ENCODE measurements at regions not wholly inside any gene's neighbourhood (a gene's known extent, or its start where the extent isn't known, plus 50 kb on each side); places are given as distances from the start of the nearest gene placed in this dataset.

DNA sequence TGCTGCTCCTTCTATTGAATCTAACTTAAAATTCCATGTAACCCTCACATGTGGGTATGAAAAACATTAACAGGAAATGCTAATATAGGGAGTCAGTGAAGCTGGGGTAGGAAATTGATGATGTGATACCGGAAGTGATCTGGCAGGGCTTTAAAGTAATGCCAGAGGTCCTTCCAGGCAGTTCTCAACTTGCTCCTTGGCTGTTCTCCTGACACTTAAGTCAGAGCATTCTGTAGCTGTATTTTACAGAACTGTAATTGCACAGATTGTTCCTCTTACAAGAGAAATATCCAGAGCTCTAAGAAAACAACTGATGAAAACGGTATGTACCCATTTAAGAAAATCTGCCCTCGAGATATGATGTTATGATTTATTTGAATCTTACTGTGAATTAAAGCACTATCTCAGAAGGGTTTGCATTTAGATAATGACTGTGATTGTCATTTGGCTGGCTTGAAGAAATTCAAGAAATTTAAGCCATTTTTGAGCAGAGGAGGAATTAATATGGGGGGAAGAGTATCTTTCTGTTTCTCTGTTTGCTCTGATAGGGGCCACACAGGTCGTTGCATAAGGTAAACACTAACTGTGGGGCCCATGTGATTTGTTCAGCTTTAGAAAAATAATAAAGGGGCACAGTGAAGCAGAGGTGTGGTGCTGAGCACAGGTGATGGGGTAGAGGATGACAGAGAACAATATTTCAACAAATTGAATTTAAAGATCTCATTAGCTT lies 88.4 kb downstream of the BBS10 start:
- H3K4me3 ChIP-seq (ENCODE audit: low read length in 3 of 3) = no peak overlapping the region
- no peaks in the 10 kb centered on the region for H3K36me3 ChIP-seq (ENCODE audit: control insufficient read depth in 3 of 3, insufficient read depth in 3 of 3, low read length in 3 of 3)
- H3K9me3 ChIP-seq (ENCODE audit: control insufficient read depth in 3 of 3, low read length in 3 of 3) = no peaks in the 10 kb centered on the region
- peaks cover 10 to 22% (median 16%) of the 10 kb centered on the region in 3 donors for H3K4me1 ChIP-seq (ENCODE audit: control insufficient read depth in 3 of 3, insufficient read depth in 3 of 3, low read length in 3 of 3)
- H3K27me3 ChIP-seq (ENCODE audit: control insufficient read depth in 3 of 3, insufficient read depth in 3 of 3, low read length in 3 of 3) = no peaks in the 10 kb centered on the region
- H3K9ac ChIP-seq (ENCODE audit: low read depth in 1 of 3, low read length in 3 of 3) = no peak overlapping the region
- H3K27ac ChIP-seq (ENCODE audit: low read depth, low read length) = no peak overlapping the region

DNA sequence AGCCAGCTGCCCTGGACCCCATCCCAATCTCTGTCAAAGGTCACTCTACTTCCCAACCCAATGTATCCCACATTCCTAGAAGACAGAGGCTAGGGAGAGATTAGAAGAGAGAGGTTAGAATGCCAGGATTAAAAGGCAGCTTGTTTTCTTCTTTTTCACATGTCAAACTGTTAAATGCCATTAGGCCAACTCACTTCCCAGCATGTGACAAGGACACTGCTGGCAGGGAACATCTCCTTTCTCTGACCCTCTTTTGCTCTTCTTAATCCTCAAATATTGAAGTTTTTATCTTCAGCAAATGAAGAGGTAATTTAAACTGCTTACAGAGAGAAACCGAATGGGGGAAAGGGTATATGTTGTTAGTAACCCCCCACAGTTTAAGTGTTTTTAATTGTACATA lies 89.1 kb downstream of the BBS10 start:
- Histone ChIP-seq H3K9me3 (ENCODE audit: control insufficient read depth in 3 of 3, low read length in 3 of 3) (no peaks in the 10 kb centered on the region), H3K27me3 (ENCODE audit: control insufficient read depth in 3 of 3, insufficient read depth in 3 of 3, low read length in 3 of 3) (no peaks in the 10 kb centered on the region), H3K27ac (ENCODE audit: low read depth, low read length) (no peak overlapping the region), H3K36me3 (ENCODE audit: control insufficient read depth in 3 of 3, insufficient read depth in 3 of 3, low read length in 3 of 3) (no peaks in the 10 kb centered on the region), H3K9ac (ENCODE audit: low read depth in 1 of 3, low read length in 3 of 3) (no peak overlapping the region), H3K4me1 (ENCODE audit: control insufficient read depth in 3 of 3, insufficient read depth in 3 of 3, low read length in 3 of 3) (peaks cover 10 to 22% (median 17%) of the 10 kb centered on the region in 3 donors), H3K4me3 (ENCODE audit: low read length in 3 of 3) (no peak overlapping the region)

DNA sequence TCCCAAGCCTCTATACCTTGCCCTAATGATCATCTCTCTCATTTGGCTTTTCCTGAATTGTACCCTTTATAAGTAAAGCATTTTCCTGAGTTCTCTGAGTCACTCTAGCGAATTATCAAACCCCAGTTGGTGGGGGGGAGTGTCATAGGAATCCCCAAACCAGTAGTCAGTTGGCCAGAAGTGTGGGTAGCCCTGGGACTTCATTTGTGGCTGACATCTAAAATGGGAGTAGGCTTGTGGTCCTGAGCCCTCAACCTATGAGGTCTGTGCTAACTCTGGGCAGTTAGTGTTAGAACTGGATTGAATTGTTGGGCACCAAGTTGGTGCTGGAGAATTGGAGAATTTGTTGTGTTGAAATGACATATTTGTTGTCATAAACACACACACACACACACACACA lies 91.3 kb downstream of the BBS10 start:
- Histone ChIP-seq H3K36me3 (ENCODE audit: control insufficient read depth in 3 of 3, insufficient read depth in 3 of 3, low read length in 3 of 3) (no peaks in the 10 kb centered on the region), H3K4me1 (ENCODE audit: control insufficient read depth in 3 of 3, insufficient read depth in 3 of 3, low read length in 3 of 3) (peaks cover 10 to 22% (median 17%) of the 10 kb centered on the region in 3 donors), H3K9ac (ENCODE audit: low read depth in 1 of 3, low read length in 3 of 3) (no peak overlapping the region), H3K4me3 (ENCODE audit: low read length in 3 of 3) (no peak overlapping the region), H3K9me3 (ENCODE audit: control insufficient read depth in 3 of 3, low read length in 3 of 3) (no peaks in the 10 kb centered on the region), H3K27ac (ENCODE audit: low read depth, low read length) (no peak overlapping the region), H3K27me3 (ENCODE audit: control insufficient read depth in 3 of 3, insufficient read depth in 3 of 3, low read length in 3 of 3) (no peaks in the 10 kb centered on the region)

DNA sequence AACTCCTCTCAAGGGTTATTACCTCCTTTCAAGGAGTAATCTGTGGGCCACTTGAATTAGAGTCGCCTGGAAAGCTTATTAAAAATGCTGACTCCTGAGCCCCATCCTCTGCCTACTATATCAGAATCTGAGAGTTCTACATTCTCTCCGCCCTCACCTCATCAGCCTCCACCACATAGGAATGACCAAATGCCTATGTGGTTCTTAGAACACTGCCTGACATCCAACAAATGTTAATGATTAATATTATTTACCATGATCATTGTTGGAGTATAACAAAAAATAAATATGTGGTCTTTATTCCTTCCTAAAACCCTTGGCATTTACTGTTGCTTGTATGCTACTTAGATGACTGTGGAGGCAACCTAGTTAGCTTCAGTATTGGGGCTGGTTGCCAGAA lies 91.9 kb downstream of the BBS10 start:
- Histone ChIP-seq H3K27me3 (ENCODE audit: control insufficient read depth in 3 of 3, insufficient read depth in 3 of 3, low read length in 3 of 3) (no peaks in the 10 kb centered on the region), H3K27ac (ENCODE audit: low read depth, low read length) (no peak overlapping the region), H3K9ac (ENCODE audit: low read depth in 1 of 3, low read length in 3 of 3) (no peak overlapping the region)

DNA sequence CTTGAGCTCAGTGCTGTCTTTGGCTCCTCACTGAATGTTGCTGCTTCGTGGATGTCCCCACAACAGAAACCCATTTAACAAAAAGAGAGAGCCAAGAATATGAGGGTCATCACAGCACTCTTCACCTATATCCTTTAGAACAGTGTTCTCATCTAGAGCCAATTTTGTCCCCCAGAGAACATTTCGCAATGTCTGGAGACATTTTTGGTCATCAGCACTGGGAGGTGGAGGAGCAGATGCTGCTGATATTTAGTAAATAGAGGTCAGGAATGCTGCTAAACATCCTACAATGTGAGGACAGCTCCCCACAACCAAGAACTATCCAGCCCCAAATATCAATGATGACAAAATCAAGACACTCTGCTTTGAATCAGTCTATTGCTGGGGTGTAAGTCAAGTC lies 92.5 kb downstream of the BBS10 start:
- no peak overlapping the region for H3K27ac ChIP-seq (ENCODE audit: low read depth, low read length)
- no peak overlapping the region for H3K4me3 ChIP-seq (ENCODE audit: low read length in 3 of 3)

More for the DNA sequence above, 91.9 kb downstream of the BBS10 start:
- no peaks in the 10 kb centered on the region for H3K36me3 ChIP-seq (ENCODE audit: control insufficient read depth in 3 of 3, insufficient read depth in 3 of 3, low read length in 3 of 3)
- H3K4me3 ChIP-seq (ENCODE audit: low read length in 3 of 3) = no peak overlapping the region
- H3K4me1 ChIP-seq (ENCODE audit: control insufficient read depth in 3 of 3, insufficient read depth in 3 of 3, low read length in 3 of 3) = peaks cover 10 to 22% (median 17%) of the 10 kb centered on the region in 3 donors
- H3K9me3 ChIP-seq (ENCODE audit: control insufficient read depth in 3 of 3, low read length in 3 of 3) = no peaks in the 10 kb centered on the region

DNA sequence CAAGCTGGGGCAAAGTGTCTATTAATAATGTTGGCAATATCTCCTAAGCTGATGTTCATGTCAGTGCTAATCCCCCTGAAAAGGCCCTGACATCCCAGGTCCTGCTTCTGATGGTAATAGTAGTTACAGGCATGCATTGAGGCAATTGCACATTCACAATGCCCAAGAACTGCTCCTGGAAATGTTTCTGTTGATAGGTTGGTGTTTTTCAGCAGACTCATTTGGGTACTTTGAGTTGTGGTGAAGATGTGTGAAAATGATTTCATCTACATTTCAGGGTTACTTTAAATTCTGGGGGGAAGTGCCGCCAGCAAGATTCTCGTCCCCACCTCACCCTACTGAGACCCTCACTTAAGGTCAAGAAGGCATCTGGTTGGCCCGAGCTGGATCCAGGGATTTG lies 92.9 kb downstream of the BBS10 start:
- Histone ChIP-seq H3K4me1 (ENCODE audit: control insufficient read depth in 3 of 3, insufficient read depth in 3 of 3, low read length in 3 of 3) (peaks cover 10 to 20% (median 15%) of the 10 kb centered on the region in 3 donors), H3K36me3 (ENCODE audit: control insufficient read depth in 3 of 3, insufficient read depth in 3 of 3, low read length in 3 of 3) (no peaks in the 10 kb centered on the region), H3K9ac (ENCODE audit: low read depth in 1 of 3, low read length in 3 of 3) (no peak overlapping the region), H3K27me3 (ENCODE audit: control insufficient read depth in 3 of 3, insufficient read depth in 3 of 3, low read length in 3 of 3) (no peaks in the 10 kb centered on the region), H3K27ac (ENCODE audit: low read depth, low read length) (no peak overlapping the region), H3K4me3 (ENCODE audit: low read length in 3 of 3) (no peak overlapping the region), H3K9me3 (ENCODE audit: control insufficient read depth in 3 of 3, low read length in 3 of 3) (no peaks in the 10 kb centered on the region)

More for the DNA sequence above, 92.5 kb downstream of the BBS10 start:
- Histone ChIP-seq H3K9me3 (ENCODE audit: control insufficient read depth in 3 of 3, low read length in 3 of 3) (no peaks in the 10 kb centered on the region), H3K4me1 (ENCODE audit: control insufficient read depth in 3 of 3, insufficient read depth in 3 of 3, low read length in 3 of 3) (peaks cover 10 to 22% (median 17%) of the 10 kb centered on the region in 3 donors), H3K9ac (ENCODE audit: low read depth in 1 of 3, low read length in 3 of 3) (no peak overlapping the region), H3K27me3 (ENCODE audit: control insufficient read depth in 3 of 3, insufficient read depth in 3 of 3, low read length in 3 of 3) (no peaks in the 10 kb centered on the region), H3K36me3 (ENCODE audit: control insufficient read depth in 3 of 3, insufficient read depth in 3 of 3, low read length in 3 of 3) (no peaks in the 10 kb centered on the region)

DNA sequence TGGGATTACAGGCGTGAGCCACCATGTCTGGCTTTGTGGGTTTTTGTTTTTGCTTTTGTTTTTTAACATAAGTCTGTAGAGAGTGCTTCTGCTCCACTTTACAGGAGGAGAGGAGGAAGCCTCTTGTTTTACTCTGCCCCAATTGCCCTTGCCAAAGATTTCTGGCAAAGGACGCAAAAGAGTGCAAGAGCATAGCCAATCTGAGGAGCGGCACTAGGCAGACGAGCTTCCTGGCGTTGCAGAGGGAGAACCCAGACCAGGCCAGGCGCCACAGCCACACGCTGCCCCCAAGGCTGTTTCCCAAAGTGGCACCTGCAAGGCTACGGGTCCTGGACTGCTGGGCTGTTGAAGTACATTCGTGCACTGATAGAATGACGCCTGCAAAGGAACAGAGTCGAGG lies 96.2 kb downstream of the BBS10 start:
- Histone ChIP-seq H3K27me3 (ENCODE audit: control insufficient read depth in 3 of 3, insufficient read depth in 3 of 3, low read length in 3 of 3) (no peaks in the 10 kb centered on the region), H3K27ac (ENCODE audit: low read depth, low read length) (no peak overlapping the region), H3K4me1 (ENCODE audit: control insufficient read depth in 3 of 3, insufficient read depth in 3 of 3, low read length in 3 of 3) (peaks cover 8 to 10% (median 9%) of the 10 kb centered on the region in 3 donors), H3K4me3 (ENCODE audit: low read length in 3 of 3) (no peak overlapping the region), H3K9ac (ENCODE audit: low read depth in 1 of 3, low read length in 3 of 3) (no peak overlapping the region), H3K9me3 (ENCODE audit: control insufficient read depth in 3 of 3, low read length in 3 of 3) (no peaks in the 10 kb centered on the region), H3K36me3 (ENCODE audit: control insufficient read depth in 3 of 3, insufficient read depth in 3 of 3, low read length in 3 of 3) (no peaks in the 10 kb centered on the region)

DNA sequence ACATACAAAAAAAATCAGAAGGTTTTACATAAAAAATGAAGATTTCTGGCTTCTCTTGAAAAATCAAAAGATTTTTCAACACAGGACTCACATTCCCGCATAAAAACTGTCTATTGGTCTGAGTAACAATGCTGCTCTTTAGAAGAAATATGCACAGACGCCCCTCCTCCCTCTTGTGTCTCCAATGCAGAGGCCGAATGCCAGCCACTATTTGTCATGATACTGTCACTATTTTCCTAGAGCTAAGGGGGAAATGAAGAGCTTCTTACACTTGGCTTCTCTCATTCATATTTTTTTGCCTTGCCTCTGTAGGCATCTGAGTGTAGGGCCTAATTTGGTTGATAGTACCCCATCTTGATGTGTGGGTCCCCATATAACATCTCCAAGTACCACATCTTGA lies 98.0 kb downstream of the BBS10 start:
- no peaks in the 10 kb centered on the region for H3K9me3 ChIP-seq (ENCODE audit: control insufficient read depth in 3 of 3, low read length in 3 of 3)
- H3K4me1 ChIP-seq (ENCODE audit: control insufficient read depth in 3 of 3, insufficient read depth in 3 of 3, low read length in 3 of 3) = peaks cover under 1 to 5% (median 3%) of the 10 kb centered on the region in 3 donors
- no peak overlapping the region for H3K27ac ChIP-seq (ENCODE audit: low read depth, low read length)
- no peaks in the 10 kb centered on the region for H3K27me3 ChIP-seq (ENCODE audit: control insufficient read depth in 3 of 3, insufficient read depth in 3 of 3, low read length in 3 of 3)
- H3K9ac ChIP-seq (ENCODE audit: low read depth in 1 of 3, low read length in 3 of 3) = no peak overlapping the region
- no peak overlapping the region for H3K4me3 ChIP-seq (ENCODE audit: low read length in 3 of 3)
- no peaks in the 10 kb centered on the region for H3K36me3 ChIP-seq (ENCODE audit: control insufficient read depth in 3 of 3, insufficient read depth in 3 of 3, low read length in 3 of 3)

DNA sequence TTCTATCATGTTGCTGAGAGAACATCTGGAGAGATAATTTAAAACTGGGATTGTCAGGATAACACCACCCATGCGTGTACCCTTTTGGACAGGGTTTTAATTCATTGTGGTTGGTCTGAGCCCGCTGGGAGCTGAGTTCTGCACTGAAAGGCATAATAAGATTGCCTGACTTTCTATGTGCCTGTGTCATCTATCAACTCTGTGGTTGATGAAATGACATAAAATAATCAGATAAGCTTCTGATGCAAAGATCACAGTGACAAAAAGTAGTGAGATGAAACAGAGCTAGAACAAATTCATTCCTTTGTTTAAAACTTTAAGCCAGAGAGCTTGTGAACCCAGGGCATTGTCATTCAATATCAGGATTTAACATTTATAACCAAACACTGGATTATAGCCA lies 98.7 kb downstream of the BBS10 start:
- no peak overlapping the region for H3K27ac ChIP-seq (ENCODE audit: low read depth, low read length)
- no peak overlapping the region for H3K4me3 ChIP-seq (ENCODE audit: low read length in 3 of 3)
- H3K4me1 ChIP-seq (ENCODE audit: control insufficient read depth in 3 of 3, insufficient read depth in 3 of 3, low read length in 3 of 3) = no peaks in the 10 kb centered on the region
- no peaks in the 10 kb centered on the region for H3K27me3 ChIP-seq (ENCODE audit: control insufficient read depth in 3 of 3, insufficient read depth in 3 of 3, low read length in 3 of 3)
- no peaks in the 10 kb centered on the region for H3K9me3 ChIP-seq (ENCODE audit: control insufficient read depth in 3 of 3, low read length in 3 of 3)
- H3K36me3 ChIP-seq (ENCODE audit: control insufficient read depth in 3 of 3, insufficient read depth in 3 of 3, low read length in 3 of 3) = no peaks in the 10 kb centered on the region
- H3K9ac ChIP-seq (ENCODE audit: low read depth in 1 of 3, low read length in 3 of 3) = no peak overlapping the region

DNA sequence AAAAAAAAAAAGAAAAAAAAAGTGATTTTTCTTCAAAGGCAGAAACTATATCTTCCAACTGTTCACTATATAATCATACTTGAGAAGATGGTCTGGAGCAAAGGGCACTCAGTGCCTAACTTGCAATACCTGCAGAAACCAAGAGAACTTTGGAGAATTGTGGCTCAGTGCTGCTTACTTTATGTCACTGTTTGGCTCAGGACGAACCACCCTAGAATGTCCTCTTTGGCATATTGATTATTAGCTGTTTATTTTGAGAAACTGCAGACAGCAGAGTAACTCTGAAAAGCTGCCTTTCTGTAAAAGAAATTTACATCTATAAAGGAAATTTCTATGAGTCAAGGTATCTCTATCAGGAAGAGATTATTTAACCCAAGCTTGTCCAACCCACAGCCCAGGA lies 100.2 kb downstream of the BBS10 start:
- Histone ChIP-seq H3K4me1 (ENCODE audit: control insufficient read depth in 3 of 3, insufficient read depth in 3 of 3, low read length in 3 of 3) (no peaks in the 10 kb centered on the region), H3K36me3 (ENCODE audit: control insufficient read depth in 3 of 3, insufficient read depth in 3 of 3, low read length in 3 of 3) (no peaks in the 10 kb centered on the region), H3K9me3 (ENCODE audit: control insufficient read depth in 3 of 3, low read length in 3 of 3) (no peaks in the 10 kb centered on the region), H3K27ac (ENCODE audit: low read depth, low read length) (no peak overlapping the region), H3K9ac (ENCODE audit: low read depth in 1 of 3, low read length in 3 of 3) (no peak overlapping the region), H3K27me3 (ENCODE audit: control insufficient read depth in 3 of 3, insufficient read depth in 3 of 3, low read length in 3 of 3) (no peaks in the 10 kb centered on the region), H3K4me3 (ENCODE audit: low read length in 3 of 3) (no peak overlapping the region)
